GM18505 (cell line): ENCODE measurements at regions not wholly inside any gene's neighbourhood (a gene's known extent, or its start where the extent isn't known, plus 50 kb on each side); places are given as distances from the start of the nearest gene placed in this dataset.

Source experiments
- ATAC-seq: cut with Tn5 transposase; IDR thresholded peaks from one replicate; pipeline ENCODE4 v1.9.1; 2021; ENCODE audit not compliant: unreplicated experiment
- POLR2A ChIP-seq: IDR thresholded peaks from 4 replicates; pipeline ENCODE4 v1.6.1; 2011; ENCODE audit warnings: borderline replicate concordance; ENCODE audit not compliant: insufficient read depth, insufficient read length; ENCODE audit errors: extremely low read depth

GRCh38 chr10:44769450-44769849, 141.7 kb upstream of the TMEM72 start:
- no peak for ATAC-seq
- no peak for TF ChIP-seq POLR2A

GRCh38 chr10:44771233-44771995, 139.7 kb upstream of the TMEM72 start:
- TF ChIP-seq POLR2A: no peak
- ATAC-seq: no peak

DNA sequence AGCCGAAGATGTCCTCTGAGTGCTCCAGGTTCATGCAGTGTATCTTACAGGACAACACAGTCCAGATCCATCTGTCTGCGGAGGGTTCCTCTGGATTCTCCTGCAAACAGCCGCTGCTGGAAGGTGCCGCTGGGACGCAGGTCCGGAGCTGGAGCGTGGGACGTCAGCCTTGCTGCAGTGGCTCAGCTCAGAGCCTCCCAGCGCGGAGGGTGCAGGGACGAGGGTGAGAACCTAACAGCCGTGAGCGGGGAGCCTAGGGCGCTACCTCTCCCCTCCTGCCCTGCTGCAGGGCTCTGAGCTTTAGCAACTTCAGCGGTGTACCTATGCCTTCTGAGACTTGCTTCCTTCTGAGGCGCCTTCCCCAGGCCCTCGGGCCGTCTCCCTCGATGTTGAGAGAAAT, 137.6 kb upstream of the TMEM72 start:
- TF ChIP-seq POLR2A: no peak
- ATAC-seq: no peak

GRCh38 chr10:44774676-44775401, 136.3 kb upstream of the TMEM72 start:
- ATAC-seq: no peak
- TF ChIP-seq POLR2A: no peak

GRCh38 chr10:44775402-44775741, 135.8 kb upstream of the TMEM72 start:
- no peak for TF ChIP-seq POLR2A
- ATAC-seq: no peak

- TF ChIP-seq POLR2A: no peak
- no peak for ATAC-seq
These were observed 135.0 kb upstream of the TMEM72 start for GRCh38 chr10:44776181-44776580.

DNA sequence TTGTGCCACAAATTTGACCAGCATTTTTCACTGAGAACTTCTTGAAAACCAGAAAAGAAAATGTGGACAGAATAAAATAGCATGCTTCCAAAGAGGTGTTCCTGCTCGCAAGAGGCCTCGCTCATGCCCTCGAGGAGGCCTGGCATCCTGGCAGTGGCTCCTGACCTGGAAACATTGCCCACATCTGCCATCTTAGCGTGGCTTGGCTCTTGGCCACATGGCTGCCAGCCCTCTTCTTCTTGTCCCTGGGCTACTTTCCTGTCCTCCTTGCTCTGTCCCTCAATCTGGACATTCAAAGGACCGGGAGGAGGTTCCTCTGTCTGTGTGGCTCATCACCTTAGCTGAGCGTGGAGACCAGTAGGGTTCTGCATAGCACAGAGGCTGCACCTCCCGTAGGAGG, 131.6 kb upstream of the TMEM72 start:
- no peak for TF ChIP-seq POLR2A
- no peak for ATAC-seq

DNA sequence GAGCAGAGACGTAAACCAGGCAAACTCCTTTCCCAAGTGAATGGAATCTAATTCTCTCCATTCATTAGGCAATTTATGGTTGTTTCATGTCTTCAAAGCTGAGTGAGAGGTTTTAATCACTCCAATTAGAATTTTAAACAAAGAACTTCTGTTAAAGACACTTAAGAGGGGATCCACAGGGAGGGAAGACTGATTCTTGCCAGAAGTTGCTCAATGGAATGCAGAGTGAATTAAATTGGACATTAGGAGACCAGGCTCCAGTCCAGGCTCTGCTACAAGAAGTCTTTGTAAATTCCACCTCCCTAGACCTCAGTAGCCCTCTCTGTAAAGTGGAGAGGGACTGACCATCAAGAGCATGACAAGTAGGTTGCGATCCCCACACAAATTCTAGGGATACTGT, 130.7 kb upstream of the TMEM72 start:
- TF ChIP-seq POLR2A: no peak
- no peak for ATAC-seq

DNA sequence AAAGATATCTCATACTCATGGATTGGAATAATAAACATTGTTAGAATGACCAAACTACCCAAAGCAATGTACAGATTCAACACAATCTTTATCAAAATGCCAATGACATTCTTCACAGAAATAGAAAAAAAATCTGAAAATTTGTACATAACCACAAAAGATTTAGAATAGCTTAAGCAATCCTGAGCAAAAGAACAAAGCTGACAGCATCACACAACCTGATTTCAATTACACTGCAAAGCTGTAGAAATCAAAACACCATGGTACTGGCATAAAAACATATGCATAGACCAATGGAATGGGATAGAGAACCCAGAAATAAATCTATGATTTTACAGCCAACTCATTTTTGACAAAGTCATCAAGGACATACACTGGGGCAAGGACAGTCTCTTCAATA, 130.0 kb upstream of the TMEM72 start:
- ATAC-seq: no peak
- TF ChIP-seq POLR2A: no peak

GRCh38 chr10:44786286-44786850, 124.8 kb upstream of the TMEM72 start:
- no peak for ATAC-seq
- TF ChIP-seq POLR2A: no peak

GRCh38 chr10:44787480-44788075, 123.6 kb upstream of the TMEM72 start:
- TF ChIP-seq POLR2A: no peak
- ATAC-seq: no peak

DNA sequence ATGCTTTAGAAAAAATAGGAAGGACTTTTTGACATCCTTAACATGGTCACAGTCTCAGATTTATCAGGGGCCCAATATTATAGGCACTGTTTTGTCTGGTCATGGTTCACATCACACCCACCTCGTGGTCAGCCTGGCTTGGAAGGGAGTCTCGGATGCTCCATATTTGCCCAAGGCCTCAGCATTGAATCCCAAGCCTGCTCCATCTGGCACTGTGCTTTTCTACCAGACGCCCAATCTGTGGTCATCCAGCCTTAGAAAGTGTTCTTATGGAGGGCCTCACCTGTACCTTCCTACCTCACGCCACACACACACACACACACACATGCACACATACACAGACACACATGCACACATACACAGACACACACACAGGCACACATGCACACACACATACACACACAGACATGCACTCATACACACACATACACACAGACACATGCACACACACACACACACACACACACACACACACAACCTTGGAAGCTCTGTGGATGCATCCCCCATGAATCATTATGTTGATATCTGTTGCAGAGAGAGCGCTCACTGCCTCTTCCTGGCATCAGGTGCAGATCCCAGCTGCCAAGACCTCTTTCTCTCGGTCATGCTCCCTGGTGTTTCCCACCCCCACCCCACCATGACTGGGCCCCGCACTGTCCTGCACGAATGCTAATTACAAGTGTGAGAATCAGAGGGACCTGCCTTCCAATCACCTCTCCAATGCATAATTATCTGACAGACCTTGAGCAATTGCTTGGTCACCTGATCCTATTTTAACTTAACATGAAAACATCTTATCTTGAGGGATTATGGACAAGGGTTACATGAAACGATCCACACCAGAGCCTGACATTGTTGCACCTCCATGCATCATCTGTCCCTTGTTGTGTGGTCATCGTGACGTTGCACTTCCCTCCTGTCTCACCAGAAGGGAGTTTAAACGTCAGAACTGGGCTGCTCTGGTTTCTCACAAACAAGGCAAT, 122.7 kb upstream of the TMEM72 start:
- no peak for TF ChIP-seq POLR2A
- no peak for ATAC-seq
